Left cardiac atrium (tissue), 4 donors: ENCODE measurements at regions not wholly inside any gene's neighbourhood (a gene's known extent, or its start where the extent isn't known, plus 50 kb on each side); places are given as distances from the start of the nearest gene placed in this dataset.
"Not testable (repeated sequence)": the region's sequence is repeated elsewhere in the genome, so short reads cannot be mapped to it uniquely, and the experiment has no call there.

Experiments used
- ATAC-seq, 2 donors: fragments of 200-7000 bp; cut with Tn5 transposase; one replicate each; pipeline ENCODE4 v1.9.1; 2020; ENCODE audit warnings: mild to moderate bottlenecking in 2 of 2, moderate library complexity in 2 of 2
- DNase-seq: peaks from one replicate; pipeline ENCODE4 v3.0.0-alpha.2; 2020
- intact Hi-C, 2 donors: fragments of 100-400 bp; cut with DNase I; formaldehyde crosslinking; loops; one replicate each; pipeline versions ENCODE4 v1.14.1 to v1.15.1; 2022 to 2023
- donor health status: DM: no; HTN: yes; CAD: no.
- donor health status: DM: no; HTN: yes; CAD: no; lungs with severe emphysema.
- donor health status: DM: yes; HTN: yes; CAD: no.
- donor health status: Dilated cardiomyopathy.

DNA sequence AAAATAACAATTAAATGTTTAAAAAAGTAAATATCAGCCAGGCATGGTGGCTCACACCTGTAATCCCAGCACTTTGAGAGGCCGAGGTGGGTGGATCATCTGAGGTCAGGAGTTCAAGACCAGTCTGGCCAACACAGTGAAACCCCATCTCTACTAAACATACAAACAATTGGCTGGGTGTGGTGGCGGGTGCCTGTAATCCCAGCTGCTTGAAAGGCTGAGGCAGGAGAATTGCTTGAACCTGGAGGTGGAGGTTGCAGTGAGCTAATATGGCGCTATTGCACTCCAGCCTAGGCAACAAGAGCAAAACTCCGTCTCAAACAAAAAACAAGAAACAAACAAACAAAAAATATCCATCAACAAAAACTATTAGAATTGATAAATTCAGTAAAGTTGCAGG lies 77.5 kb downstream of the SNX5 start:
- DNase-seq, ATAC-seq: not testable (repeated sequence)
- intact Hi-C loops, result loop anchor here (10.0 kb wide), 2 partner anchors 206 to 386 kb away; partner anchors contain the start of gene RRBP1 (in 1 of the 2)

DNA sequence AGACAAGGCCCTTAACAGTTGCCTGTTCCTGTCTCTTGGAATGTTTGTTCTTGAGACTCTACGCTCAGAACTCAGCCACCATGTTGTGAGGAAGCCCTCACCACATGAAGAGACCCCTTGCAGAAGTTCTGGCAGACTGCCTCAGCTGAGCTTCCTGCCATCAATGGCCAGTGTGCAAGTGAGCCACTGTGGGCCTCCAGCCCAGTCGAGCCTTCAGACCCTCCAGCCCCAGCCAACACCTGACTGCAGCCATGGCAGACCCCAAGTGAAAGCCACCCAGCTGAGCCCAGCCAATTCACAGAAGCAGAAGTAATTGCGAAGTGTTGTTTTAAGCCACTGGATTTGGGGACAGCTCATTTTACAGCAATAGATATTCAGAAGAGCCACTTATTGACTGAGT lies 78.3 kb downstream of the SNX5 start:
- DNase-seq (no peak), ATAC-seq (no peak)
- intact Hi-C loops, result loop anchor here (10.0 kb wide), 2 partner anchors 206 to 386 kb away; partner anchors contain the start of gene RRBP1 (in 1 of the 2)

DNA sequence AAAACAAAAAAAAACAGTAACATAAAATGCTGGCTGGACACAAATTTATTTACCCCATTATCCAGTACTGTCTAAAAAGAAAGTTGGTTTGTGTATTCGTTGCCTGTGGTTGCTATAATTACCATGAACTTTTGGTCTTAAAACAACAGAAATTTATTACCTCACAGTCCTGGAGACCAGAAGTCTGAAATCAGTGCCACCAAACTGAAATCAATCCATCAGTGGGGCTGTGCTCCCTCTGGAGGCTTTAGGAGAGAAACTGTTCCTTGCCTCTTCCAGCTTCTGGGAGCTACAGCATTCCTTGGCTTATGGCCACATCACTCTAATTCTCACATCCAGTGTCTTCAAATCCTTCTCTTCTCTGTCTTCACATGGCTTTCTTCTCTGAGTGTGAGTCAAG lies 79.4 kb downstream of the SNX5 start:
- intact Hi-C loops, result no loop called here
- ATAC-seq (no peak), DNase-seq (no peak)

DNA sequence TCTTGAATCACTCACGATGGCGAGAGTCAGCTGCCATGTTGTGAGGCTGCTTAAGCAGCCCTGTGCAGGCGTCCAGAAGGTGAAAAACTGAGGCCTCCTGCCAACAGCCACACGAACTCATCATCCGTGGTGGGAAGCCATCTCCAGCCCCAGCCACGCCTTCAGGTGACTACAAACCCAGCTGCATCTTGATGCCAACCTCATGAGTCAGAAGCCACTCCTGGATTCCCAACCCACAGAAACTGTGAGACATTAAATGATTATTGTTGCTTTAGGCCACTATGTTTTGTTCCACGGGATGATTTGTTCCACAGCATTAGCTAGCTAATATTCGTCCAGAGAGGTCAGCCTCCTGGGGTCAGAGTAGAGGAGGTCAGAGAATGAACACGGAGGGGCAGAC lies 80.5 kb downstream of the SNX5 start:
- ATAC-seq, result no peak
- no peak for DNase-seq
- intact Hi-C loops, result no loop called here

DNA sequence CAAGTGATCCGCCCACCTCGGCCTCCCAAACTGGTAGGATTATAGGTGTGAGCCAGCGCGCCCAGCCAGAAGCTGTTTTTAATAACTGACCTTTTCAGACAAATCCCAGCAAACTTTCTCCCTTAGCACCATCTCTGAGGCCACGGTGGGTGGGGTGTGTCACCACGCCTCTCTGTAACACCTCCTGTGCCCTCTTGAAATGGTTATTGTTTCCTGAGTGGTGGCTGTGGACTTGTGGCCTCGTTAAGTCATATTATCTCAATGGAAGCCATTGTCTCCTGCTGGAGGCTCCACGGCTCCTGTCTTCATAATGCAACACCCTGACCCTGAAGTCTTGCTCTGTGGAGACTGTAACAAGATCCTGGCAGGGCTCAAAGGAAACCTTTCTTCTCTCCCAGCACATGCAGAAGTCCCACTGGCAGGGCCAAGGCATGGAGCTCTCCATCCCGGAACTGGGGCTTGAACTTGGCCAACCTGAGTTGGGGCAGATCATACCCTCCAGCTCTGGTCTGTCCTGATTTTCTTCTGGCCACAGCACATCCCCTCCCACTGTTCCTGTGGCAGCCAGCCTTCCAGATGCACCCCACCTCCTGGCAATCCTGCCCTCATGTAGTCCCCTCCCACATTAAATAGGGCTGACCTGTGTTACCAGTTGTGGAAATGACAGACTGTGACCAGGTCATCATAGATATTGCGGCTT lies 81.1 kb downstream of the SNX5 start:
- ATAC-seq (no peak), DNase-seq (no peak)
- intact Hi-C loops, result no loop called here

DNA sequence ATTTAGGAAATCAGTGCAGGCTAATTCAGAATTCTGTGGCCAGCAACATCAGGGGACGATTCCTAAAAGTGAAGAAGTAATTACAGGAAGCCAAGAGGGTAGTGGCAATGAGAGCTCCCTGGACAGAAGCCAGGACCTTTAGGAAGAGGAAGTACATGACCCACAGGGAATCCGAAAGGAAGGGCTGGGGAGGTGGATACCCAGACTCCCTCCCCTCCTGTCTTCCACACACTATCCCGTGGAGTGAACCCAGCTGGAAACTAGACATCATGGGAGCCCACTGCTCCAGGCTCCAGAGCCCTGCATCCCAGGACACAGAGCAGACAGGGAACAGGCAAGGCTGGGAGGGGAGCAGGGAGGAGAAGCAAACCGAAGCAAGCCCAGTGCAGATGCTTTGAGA lies 83.0 kb downstream of the SNX5 start:
- intact Hi-C loops, result no loop called here
- DNase-seq (peak; percentile 43), ATAC-seq (peak; percentile 58 to 69)

DNA sequence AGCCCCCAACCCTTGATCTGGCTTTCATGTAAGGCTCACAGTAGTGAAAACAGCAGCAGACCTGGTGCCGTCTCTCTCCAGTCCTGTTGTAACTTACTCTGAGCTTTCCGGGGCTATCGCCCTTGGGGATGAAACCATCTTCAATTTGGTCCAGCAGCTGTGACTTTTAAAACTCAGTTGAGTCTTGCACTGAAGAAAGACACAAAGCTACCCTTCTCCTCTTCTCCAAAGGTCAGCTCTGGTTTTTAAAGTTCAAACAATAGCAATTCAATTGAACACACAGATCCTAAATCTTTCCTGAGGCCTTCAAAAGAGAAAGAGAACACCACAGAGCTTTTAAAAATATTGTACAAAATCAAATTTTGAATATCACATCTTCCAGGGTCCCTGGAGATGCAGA lies 83.5 kb downstream of the SNX5 start:
- DNase-seq, result no peak
- ATAC-seq, result no peak
- intact Hi-C loops, result no loop called here

DNA sequence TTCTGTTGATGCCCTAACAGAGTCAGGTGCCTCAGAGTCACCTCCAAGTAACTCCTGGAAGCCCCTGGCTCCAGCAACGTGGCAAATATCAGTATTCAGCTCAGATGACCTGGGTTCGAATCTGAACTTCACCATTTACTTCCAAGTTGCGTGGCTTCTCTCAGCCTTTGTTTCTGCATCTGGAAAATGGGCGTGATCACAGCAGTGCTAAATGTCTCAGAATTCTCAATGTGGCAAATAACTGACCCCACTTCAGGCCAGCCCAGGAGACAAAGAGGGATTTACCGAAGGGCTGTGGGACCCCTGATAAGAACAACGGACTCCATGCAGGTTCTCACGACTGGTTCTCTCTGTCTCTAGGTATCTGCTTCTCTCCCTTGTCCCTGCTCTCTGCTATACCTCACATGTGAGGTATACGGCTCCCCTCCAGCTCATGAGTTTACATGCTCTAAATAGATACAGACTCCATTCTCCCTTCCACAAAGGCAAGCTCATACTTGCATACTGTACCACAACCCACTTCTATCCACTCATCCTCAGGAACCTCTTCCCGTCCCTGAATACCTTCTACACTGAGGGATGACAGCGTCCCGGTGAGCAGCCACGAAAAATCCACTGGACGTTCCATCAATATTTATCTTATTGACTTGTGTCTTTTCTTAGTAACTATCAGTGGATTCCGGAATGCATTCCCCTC lies 84.1 kb downstream of the SNX5 start:
- no peak for DNase-seq
- ATAC-seq, result no peak
- intact Hi-C loops, result no loop called here

DNA sequence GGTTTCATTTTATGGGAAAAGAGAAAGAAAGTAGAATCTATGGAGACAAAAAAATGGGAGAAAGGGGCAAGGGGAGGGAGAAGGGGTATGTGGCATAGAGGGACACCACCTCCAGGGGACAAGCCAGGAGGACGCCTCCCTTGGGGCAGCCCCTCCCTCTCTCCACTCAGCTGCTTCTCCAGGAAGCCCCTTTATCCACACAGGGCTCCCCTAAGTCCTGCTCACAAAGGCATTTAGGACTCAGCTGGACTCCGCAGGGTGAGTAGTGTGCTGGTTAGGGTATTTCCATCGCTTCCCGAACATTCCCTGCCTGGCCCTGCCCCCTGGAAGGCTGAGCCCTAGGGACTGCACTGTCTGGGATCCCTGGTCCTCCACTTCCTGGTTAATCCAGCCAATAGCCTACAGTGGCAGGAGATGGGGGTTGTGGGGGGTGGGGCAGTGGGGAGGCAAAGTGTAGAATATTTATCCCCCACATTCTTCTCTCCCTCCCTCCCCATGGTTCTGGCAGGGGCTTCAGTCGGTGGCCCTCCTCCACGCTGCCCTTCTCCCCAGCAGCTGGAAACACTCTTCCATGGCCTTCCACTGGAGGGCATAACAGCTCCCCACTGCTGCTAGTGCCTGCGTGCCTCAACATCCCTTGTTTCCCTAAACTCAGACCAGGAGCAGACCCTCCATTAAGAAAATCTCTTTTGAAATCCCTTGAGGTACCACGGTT lies 84.8 kb downstream of the SNX5 start:
- intact Hi-C loops, result no loop called here
- no peak for DNase-seq
- peak in 1 of 2 donors; percentile 24 for ATAC-seq

DNA sequence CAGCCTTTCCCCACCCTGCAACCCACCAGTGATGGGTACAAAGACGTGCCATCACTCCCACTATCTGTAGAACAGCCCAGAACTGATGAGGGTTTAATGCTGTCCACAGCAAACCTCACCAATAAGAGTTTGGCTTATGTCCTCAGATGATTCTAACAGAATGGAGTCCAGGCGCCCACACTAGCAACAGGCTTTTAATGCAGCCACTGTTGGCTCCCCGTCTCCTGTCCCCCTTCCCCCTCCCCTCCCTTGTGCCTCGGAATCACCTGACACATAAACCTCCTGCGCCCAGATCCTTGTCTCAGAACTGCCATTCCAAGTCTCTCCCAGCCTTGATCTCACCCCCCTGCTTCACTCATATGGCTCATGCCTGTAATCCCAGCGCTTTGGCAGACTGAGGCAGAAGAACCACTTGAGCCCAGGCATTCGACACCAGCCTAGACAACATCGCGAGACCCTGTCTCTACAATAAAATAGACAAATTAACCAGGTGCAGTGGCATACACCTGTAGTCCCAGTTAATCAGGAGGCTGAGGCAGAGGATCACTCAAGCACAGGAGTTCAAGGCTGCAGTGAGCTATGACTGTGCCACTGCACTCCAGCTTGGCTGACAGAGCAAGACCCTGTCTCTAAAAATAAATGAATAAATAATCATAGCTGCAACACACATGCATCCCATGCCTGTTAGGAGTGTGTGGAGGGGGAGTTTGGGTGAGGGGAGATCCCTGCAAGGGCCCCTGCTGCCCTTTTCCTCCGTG lies 85.6 kb downstream of the SNX5 start:
- ATAC-seq, result no peak
- intact Hi-C loops, result no loop called here
- no peak for DNase-seq

DNA sequence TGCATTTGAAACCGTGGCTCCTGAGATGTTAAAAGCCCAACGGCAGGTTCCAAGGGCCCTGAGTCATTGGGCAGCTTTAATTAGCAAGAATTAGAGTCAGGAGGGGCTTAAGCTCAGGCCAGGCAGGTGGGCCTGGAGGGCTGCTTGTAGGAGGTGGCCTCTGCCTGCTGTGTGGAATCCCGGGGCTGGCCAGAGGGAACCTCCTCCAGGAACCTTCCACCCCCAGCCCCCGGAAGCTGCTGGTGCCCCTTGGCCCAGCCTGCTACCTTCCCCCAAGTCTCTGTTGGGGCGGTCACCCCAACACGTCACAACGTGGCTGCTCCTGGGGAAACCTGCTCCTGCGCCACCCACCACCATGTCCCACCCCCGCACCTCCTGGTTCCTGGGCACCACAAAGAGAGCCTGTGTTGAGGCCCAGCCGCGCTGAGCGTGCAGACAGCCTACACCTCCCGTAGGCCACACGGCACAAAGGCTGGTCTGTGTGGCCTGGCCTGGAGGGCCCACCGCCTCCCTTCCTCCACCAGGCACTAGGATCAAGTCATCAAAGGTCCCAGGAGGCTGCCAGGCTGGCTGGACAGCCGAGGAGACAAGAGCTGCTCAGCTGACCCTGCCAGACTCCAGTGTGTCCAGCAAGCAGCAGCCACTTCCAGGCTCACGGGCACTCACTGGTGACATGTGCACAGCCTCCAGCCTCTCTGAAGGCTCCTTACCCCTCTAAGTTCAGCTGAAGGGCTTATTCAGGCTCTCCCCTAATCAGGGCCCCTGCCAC lies 86.3 kb downstream of the SNX5 start:
- intact Hi-C loops, result no loop called here
- DNase-seq (no peak), ATAC-seq (no peak)

DNA sequence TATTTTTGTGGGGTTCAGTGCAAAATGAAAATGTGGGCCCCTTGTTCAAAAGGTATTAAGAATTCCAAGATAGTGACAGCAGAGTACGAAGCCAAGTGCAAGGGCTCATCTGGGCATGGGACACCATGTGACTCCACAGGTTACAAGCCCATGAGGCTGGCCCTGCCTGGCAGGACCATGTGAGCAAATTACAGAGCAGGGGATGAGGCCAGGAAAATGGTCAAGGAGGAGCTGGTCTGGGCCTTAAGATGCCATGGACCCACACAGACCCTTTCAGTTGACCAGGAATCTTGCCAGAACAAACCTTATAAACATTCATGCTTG lies 86.9 kb downstream of the SNX5 start:
- ATAC-seq (no peak), DNase-seq (no peak)
- intact Hi-C loops, result no loop called here

DNA sequence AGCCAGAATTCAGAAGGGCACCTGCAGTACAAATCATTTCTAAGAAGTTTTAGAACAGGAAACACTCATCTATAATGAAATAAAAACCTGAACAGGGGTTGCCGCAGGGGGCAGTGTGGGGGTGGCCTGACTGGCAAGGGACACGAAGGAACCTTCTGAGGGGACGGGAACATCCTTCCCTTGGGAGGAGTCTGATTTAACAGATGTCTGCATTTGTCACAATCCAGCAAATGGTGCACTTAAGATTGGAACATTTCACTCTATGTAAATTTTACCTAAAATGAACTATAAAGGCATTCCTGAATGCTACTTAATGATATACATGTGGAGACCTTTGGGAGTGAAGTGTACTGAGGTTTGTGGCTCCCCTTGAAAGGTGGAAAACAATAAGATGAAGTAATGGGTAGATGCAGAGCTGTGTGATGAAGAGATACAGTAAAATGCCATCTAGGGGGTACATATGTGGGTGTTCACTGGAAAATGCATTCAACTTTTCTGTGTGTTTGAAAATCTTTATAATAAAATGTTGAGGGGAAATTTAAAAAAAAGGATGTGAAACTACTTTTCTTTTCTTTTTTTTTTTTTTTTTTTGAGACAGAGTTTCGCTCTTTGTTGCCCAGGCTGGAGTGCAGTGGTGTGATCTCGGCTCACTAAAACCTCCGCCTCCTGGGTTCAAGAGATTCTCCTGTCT lies 89.5 kb downstream of the SNX5 start:
- ATAC-seq (no peak), DNase-seq (no peak)
- intact Hi-C loops, result no loop called here

DNA sequence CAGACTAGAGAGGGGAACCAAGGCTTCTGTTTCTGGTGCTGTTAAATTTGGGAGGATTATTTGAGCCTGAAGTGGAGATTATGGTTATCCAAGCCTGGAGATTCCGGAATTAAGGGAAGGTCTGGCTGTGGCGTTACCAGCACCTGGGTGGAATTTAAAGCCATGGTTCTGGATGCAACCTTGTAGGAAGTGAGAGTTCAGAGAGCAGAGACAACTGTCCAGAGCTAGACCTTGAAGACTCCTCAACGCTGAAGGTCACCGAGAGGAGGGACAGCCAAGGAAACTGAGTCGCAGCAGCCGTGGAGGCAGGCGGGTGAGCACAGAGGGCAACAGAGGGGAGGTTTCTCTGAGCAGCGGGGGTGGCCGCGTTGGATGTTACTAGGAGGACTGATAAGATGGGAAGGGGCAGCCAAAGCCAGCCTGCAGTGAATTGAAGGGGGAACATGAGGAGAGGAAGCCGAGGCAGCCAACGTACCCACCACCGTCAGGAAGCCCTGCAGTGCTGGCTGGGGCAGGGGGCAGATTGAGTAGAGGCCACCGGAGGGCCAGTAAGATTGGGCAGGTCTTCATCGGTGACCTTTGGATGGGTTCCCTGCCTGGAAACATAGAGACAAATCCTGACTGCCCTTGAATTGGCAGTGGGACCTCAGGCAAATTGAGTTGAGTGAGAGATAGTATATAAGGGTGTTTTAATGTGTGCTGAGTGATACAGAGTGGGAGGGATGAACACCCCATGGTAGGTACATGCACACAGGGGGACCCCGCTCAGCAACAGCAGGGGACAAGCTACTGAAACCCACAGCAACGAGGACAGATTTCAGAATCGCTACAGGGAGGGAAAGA lies 90.3 kb downstream of the SNX5 start:
- intact Hi-C loops, result no loop called here

DNA sequence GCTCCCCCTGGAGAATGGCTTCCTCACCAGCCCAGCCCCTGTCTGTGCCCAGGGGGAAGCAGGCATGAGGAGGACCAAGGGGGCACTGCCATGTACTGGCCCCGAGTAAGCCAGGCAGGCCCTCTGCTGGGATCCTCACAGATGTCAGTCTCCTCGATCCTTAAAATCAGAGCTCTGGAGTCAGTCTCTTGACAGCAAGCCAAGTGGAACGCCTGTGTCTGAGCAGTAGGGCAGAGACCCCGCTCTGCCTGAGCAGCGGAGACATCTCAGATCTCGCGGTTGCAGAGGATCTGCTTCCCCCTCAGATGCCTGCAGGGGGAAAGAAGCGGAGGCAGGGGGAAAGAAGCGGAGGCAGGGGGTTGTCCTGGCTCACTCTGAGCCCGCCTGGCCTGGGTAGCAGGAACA lies 92.6 kb downstream of the SNX5 start:
- DNase-seq (no peak), ATAC-seq (no peak)
- intact Hi-C loops, result no loop called here

More for the DNA sequence above, 90.3 kb downstream of the SNX5 start:
- ATAC-seq (no peak), DNase-seq (no peak)

DNA sequence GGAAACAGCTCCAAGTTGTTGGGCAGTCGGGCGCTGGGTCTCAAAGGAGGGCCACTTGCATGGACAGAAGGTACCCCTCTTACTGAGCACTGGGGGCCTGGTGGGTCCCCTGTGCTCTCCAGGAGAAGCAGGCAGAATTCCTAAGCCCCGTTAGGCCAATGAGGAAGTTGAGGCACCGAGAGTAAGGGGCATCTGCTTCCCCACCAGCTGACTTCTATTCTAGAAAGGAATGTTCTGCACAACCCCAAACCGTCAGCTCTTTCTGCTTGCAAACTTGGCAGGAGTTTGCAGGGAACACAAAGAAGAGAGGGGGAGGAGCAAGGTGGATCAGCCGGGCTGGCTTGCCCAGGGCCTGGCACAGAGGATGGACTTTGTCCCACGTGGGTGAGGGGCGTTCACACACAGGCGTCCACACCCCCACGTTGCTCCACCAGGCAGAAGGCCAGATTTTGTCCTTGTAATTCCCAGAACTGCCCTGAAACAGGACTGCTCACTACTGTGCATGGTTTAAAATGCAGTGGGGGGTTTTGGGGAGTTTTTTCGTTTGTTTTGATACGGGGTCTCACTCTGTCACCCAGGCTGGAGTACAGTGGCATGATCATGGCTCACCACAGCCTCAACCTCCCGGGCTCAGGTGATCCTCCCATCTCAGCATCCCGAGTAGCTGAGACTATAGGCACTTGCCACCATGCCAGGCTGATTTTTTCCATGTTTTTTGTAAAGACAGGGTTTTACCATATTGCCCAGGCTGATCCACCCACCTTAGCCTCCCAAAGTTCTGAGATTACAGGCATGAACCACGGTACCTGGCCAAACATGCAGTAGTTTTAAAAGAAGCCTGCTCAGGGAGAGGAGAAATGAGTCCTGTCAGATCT lies 93.3 kb downstream of the SNX5 start:
- ATAC-seq (peak; percentile 85 to 87), DNase-seq (peak; percentile 82)
- intact Hi-C loops, result no loop called here
